Skeletal muscle tissue (tissue), 3 donors: ENCODE measurements at regions not wholly inside any gene's neighbourhood (a gene's known extent, or its start where the extent isn't known, plus 50 kb on each side); places are given as distances from the start of the nearest gene placed in this dataset.

Experiments used
- H3K27ac ChIP-seq: one replicate; pipeline ENCODE4 v1.7.0; 2013; ENCODE audit warnings: mild to moderate bottlenecking, low read depth, low read length, inconsistent platforms
- H3K27me3 ChIP-seq, 3 donors: one replicate each; pipeline ENCODE4 v1.7.0; 2013; ENCODE audit warnings: low read length in 3 of 3; ENCODE audit not compliant: control insufficient read depth in 3 of 3, insufficient read depth in 3 of 3
- H3K36me3 ChIP-seq, 3 donors: one replicate each; pipeline ENCODE4 v1.7.0; 2013; ENCODE audit warnings: low read length in 3 of 3; ENCODE audit not compliant: control insufficient read depth in 3 of 3, insufficient read depth in 3 of 3
- H3K4me1 ChIP-seq, 3 donors: one replicate each; pipeline ENCODE4 v1.7.0; 2013; ENCODE audit warnings: low read length in 3 of 3, mild to moderate bottlenecking in 3 of 3; ENCODE audit not compliant: control insufficient read depth in 3 of 3, insufficient read depth in 3 of 3
- H3K4me3 ChIP-seq, 3 donors: one replicate each; pipeline ENCODE4 v1.7.0; 2013; ENCODE audit warnings: low read length in 3 of 3
- H3K9ac ChIP-seq, 3 donors: one replicate each; pipeline ENCODE4 v1.7.0; 2013; ENCODE audit warnings: low read length in 3 of 3, mild to moderate bottlenecking in 3 of 3, moderate library complexity in 2 of 3, low read depth in 1 of 3
- H3K9me3 ChIP-seq, 3 donors: one replicate each; pipeline ENCODE4 v1.7.0; 2013; ENCODE audit warnings: low read length in 3 of 3; ENCODE audit not compliant: control insufficient read depth in 3 of 3
- donor health status: Osteomylitis.

GRCh38 chr12:82121545-82121944, 236.6 kb downstream of the CCDC59 start:
- no peak overlapping the region for H3K27ac ChIP-seq
- H3K9me3 ChIP-seq = no peaks in the 10 kb centered on the region
- H3K36me3 ChIP-seq = no peaks in the 10 kb centered on the region
- H3K4me3 ChIP-seq = no peak overlapping the region
- H3K4me1 ChIP-seq = no peaks in the 10 kb centered on the region
- no peak overlapping the region for H3K9ac ChIP-seq
- no peaks in the 10 kb centered on the region for H3K27me3 ChIP-seq

GRCh38 chr12:82120901-82121300, 237.3 kb downstream of the CCDC59 start:
- no peaks in the 10 kb centered on the region for H3K9me3 ChIP-seq
- no peaks in the 10 kb centered on the region for H3K36me3 ChIP-seq
- no peaks in the 10 kb centered on the region for H3K27me3 ChIP-seq
- no peak overlapping the region for H3K4me3 ChIP-seq
- no peak overlapping the region for H3K27ac ChIP-seq
- no peaks in the 10 kb centered on the region for H3K4me1 ChIP-seq
- no peak overlapping the region for H3K9ac ChIP-seq

GRCh38 chr12:82109243-82109642, 248.9 kb downstream of the CCDC59 start:
- Histone ChIP-seq H3K4me1 (no peaks in the 10 kb centered on the region), H3K9ac (no peak overlapping the region), H3K4me3 (no peak overlapping the region), H3K27ac (no peak overlapping the region), H3K9me3 (no peaks in the 10 kb centered on the region), H3K27me3 (no peaks in the 10 kb centered on the region), H3K36me3 (no peaks in the 10 kb centered on the region)

DNA sequence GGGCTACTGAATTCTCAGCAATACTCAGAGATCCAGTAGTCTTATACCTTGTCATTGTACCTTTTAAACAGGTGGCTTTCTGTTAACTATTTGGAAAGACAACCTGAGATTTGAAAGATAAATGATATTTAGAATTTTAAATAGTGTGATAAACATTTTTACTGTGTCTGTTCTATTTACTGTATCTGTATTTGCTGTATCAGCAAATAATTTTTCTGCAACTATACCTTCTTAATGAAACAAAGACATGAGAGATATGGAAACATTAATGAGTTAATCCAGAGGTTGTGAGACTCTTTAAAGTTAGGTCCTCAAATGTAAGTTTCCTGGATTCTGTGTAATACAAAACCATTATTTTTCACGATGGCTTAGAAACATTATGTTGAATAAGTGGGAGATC, 249.6 kb downstream of the CCDC59 start:
- no peak overlapping the region for H3K27ac ChIP-seq
- no peaks in the 10 kb centered on the region for H3K9me3 ChIP-seq
- H3K4me1 ChIP-seq = no peaks in the 10 kb centered on the region
- no peak overlapping the region for H3K4me3 ChIP-seq
- no peaks in the 10 kb centered on the region for H3K27me3 ChIP-seq
- no peaks in the 10 kb centered on the region for H3K36me3 ChIP-seq
- no peak overlapping the region for H3K9ac ChIP-seq

DNA sequence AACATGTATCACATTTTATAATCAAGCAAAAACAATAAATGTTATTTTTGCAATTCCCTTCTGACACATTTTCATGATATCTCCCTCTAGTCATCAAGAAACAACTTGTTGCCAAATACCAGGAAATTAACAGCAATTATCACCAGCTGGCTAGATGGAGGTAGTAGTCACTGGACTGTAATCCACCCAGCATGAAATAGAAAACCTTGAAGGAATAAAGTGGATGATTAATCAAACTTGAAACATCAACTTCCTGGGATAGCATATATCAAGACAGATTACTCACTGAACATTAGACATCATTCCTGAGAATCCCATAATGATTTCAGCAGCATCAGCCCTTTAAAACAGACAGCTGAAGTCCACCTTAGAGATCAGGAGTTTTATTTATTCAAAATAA, 259.0 kb downstream of the CCDC59 start:
- no peak overlapping the region for H3K27ac ChIP-seq
- no peak overlapping the region for H3K4me3 ChIP-seq
- H3K9me3 ChIP-seq = no peaks in the 10 kb centered on the region
- H3K27me3 ChIP-seq = no peaks in the 10 kb centered on the region
- no peaks in the 10 kb centered on the region for H3K4me1 ChIP-seq
- H3K36me3 ChIP-seq = no peaks in the 10 kb centered on the region
- H3K9ac ChIP-seq = no peak overlapping the region

GRCh38 chr12:82097877-82098276, 260.3 kb downstream of the CCDC59 start:
- Histone ChIP-seq H3K4me3 (no peak overlapping the region), H3K4me1 (no peaks in the 10 kb centered on the region), H3K36me3 (no peaks in the 10 kb centered on the region), H3K9ac (no peak overlapping the region), H3K27me3 (no peaks in the 10 kb centered on the region), H3K9me3 (no peaks in the 10 kb centered on the region), H3K27ac (no peak overlapping the region)

DNA sequence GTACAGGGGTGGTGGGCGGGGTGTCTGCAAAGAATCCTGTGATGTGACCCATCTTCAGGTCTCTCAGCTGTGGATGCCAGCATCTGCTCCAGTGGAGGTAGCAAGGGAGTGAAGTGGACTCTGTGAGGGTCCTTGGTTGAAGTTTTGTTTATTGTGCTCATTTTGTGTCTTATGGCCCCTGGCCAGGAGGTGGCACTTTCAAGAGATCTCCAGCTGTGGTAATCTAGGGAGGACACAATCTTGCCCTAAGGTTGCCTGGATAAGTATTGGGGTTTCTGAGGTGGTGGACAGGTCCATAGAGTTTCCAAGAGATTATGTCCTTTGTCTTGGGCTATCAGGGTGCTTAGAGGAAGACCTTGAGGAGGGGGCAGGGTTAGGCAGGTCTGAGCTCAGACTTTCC, 260.7 kb downstream of the CCDC59 start:
- no peaks in the 10 kb centered on the region for H3K9me3 ChIP-seq
- H3K27me3 ChIP-seq = no peaks in the 10 kb centered on the region
- H3K4me1 ChIP-seq = no peaks in the 10 kb centered on the region
- no peaks in the 10 kb centered on the region for H3K36me3 ChIP-seq
- no peak overlapping the region for H3K27ac ChIP-seq
- H3K9ac ChIP-seq = no peak overlapping the region
- H3K4me3 ChIP-seq = no peak overlapping the region

GRCh38 chr12:82090165-82090564, 268.0 kb downstream of the CCDC59 start:
- Histone ChIP-seq H3K9ac (no peak overlapping the region), H3K9me3 (no peaks in the 10 kb centered on the region), H3K4me3 (no peak overlapping the region), H3K36me3 (no peaks in the 10 kb centered on the region), H3K4me1 (no peaks in the 10 kb centered on the region), H3K27ac (no peak overlapping the region), H3K27me3 (no peaks in the 10 kb centered on the region)

GRCh38 chr12:82089369-82090121, 268.6 kb downstream of the CCDC59 start:
- Histone ChIP-seq H3K9ac (no peak overlapping the region), H3K4me1 (no peaks in the 10 kb centered on the region), H3K27me3 (no peaks in the 10 kb centered on the region), H3K27ac (no peak overlapping the region), H3K4me3 (no peak overlapping the region), H3K9me3 (no peaks in the 10 kb centered on the region), H3K36me3 (no peaks in the 10 kb centered on the region)

DNA sequence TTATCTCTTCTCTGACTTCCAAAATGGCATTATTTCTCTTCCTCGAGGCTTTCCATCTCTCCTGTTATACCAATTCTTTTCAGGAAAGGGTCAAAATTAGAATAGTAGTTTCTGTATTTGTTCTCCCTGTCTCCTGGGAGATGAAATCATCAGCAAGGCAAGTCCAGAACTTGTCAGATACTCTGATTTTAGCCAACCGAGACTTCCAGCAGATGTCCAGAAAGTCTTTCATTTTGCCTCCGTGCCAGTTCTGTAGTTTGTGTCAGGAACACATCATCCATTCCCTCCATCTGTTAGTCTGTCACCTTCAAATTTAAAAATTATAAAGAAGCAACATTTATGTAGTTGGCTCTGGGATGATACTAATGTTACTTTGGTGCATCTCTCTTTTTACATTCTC, 275.7 kb downstream of the CCDC59 start:
- H3K9ac ChIP-seq = no peak overlapping the region
- H3K4me1 ChIP-seq = no peaks in the 10 kb centered on the region
- no peak overlapping the region for H3K27ac ChIP-seq
- no peaks in the 10 kb centered on the region for H3K9me3 ChIP-seq
- no peaks in the 10 kb centered on the region for H3K36me3 ChIP-seq
- no peaks in the 10 kb centered on the region for H3K27me3 ChIP-seq
- no peak overlapping the region for H3K4me3 ChIP-seq
